Neural crest cell (in vitro differentiated cells): ENCODE measurements at regions not wholly inside any gene's neighbourhood (a gene's known extent, or its start where the extent isn't known, plus 50 kb on each side); places are given as distances from the start of the nearest gene placed in this dataset.

Source experiments
- DNase-seq: peaks from one replicate; pipeline ENCODE4 v3.0.0; 2021; ENCODE audit warnings: low read depth, mixed read lengths, low spot score
- H3K27ac Mint-ChIP-seq: one replicate; pipeline ENCODE4 v1.8.0; 2021; ENCODE audit warnings: mild to moderate bottlenecking, mixed read lengths; ENCODE audit not compliant: unreplicated experiment
- H3K27me3 Mint-ChIP-seq: 2 replicates; pipeline ENCODE4 v1.8.0; 2021; ENCODE audit warnings: low read depth, mild to moderate bottlenecking, mixed read lengths
- H3K36me3 Mint-ChIP-seq: 2 replicates; pipeline ENCODE4 v1.8.0; 2021; ENCODE audit warnings: low read depth, mild to moderate bottlenecking, mixed read lengths
- H3K4me1 Mint-ChIP-seq: 2 replicates; pipeline ENCODE4 v1.8.0; 2021; ENCODE audit warnings: mixed read lengths
- H3K4me3 Mint-ChIP-seq: one replicate; pipeline ENCODE4 v1.8.0; 2021; ENCODE audit warnings: mild to moderate bottlenecking, mixed read lengths
- H3K9me3 Mint-ChIP-seq: 2 replicates; pipeline ENCODE4 v1.8.0; 2021; ENCODE audit warnings: mixed read lengths
- CTCF ChIP-seq: fragments of 200-600 bp; sonication (generic); conservative IDR thresholded peaks from 2 replicates; pipeline ENCODE4 v1.5.0; 2021; ENCODE audit warnings: antibody characterized with exemption, mild to moderate bottlenecking

- TF ChIP-seq CTCF = no peak
- Mint-ChIP-seq H3K27ac (peak overlapping the region; percentile 21), H3K9me3 (no peaks in the 10 kb centered on the region), H3K4me1 (peaks cover 5% of the 10 kb centered on the region), H3K4me3 (no peak overlapping the region), H3K36me3 (no peaks in the 10 kb centered on the region), H3K27me3 (peaks cover 14% of the 10 kb centered on the region)
- DNase-seq = no peak
Measured at GRCh38 chr16:55125818-55126385, 195.2 kb downstream of the IRX5 start.

- Mint-ChIP-seq H3K4me1 (no peaks in the 10 kb centered on the region), H3K27me3 (peaks cover 14% of the 10 kb centered on the region), H3K9me3 (no peaks in the 10 kb centered on the region), H3K27ac (peak overlapping the region; percentile 21), H3K36me3 (no peaks in the 10 kb centered on the region), H3K4me3 (no peak overlapping the region)
- no peak for DNase-seq
- no peak for TF ChIP-seq CTCF
Measured at GRCh38 chr16:55126456-55126855, 195.8 kb downstream of the IRX5 start.

- Mint-ChIP-seq H3K27me3 (peaks cover 9% of the 10 kb centered on the region), H3K4me1 (no peaks in the 10 kb centered on the region), H3K27ac (no peak overlapping the region), H3K36me3 (no peaks in the 10 kb centered on the region), H3K9me3 (no peaks in the 10 kb centered on the region), H3K4me3 (no peak overlapping the region)
- no peak for TF ChIP-seq CTCF
- DNase-seq = no peak
Measured at GRCh38 chr16:55130456-55130855, 193.5 kb upstream of the IRX6 start.

GRCh38 chr16:55130911-55131310 is 193.1 kb upstream of the IRX6 start:
- Mint-ChIP-seq H3K9me3 (no peaks in the 10 kb centered on the region), H3K27ac (no peak overlapping the region), H3K27me3 (peaks cover 9% of the 10 kb centered on the region), H3K4me1 (no peaks in the 10 kb centered on the region), H3K4me3 (no peak overlapping the region), H3K36me3 (no peaks in the 10 kb centered on the region)
- no peak for DNase-seq
- TF ChIP-seq CTCF = no peak

- H3K36me3 Mint-ChIP-seq = no peaks in the 10 kb centered on the region
- no peak overlapping the region for H3K4me3 Mint-ChIP-seq
- DNase-seq = no peak
- H3K9me3 Mint-ChIP-seq = no peaks in the 10 kb centered on the region
- no peak for TF ChIP-seq CTCF
- H3K4me1 Mint-ChIP-seq = peaks cover 6% of the 10 kb centered on the region
- no peak overlapping the region for H3K27ac Mint-ChIP-seq
- H3K27me3 Mint-ChIP-seq = no peaks in the 10 kb centered on the region
Measured at GRCh38 chr16:55133654-55134053, 190.3 kb upstream of the IRX6 start.
